Vagina (tissue), 2 donors: ENCODE measurements at regions not wholly inside any gene's neighbourhood (a gene's known extent, or its start where the extent isn't known, plus 50 kb on each side); places are given as distances from the start of the nearest gene placed in this dataset.

ENCODE experiments used
- POLR2A ChIP-seq, 2 donors: fragments of 450-650 bp; IDR thresholded peaks; one replicate each; pipeline ENCODE4 v1.6.1; 2017; ENCODE audit warnings: antibody characterized with exemption in 2 of 2, mild to moderate bottlenecking in 2 of 2, moderate library complexity in 2 of 2
- TF ChIP-seq, protein P1 (sequence below), 3 experiments: fragments of 450-650 bp in 2 of 3; fragments of 200-600 bp in 1 of 3; sonication (generic) in 1 of 3; IDR thresholded peaks; one replicate each; pipeline ENCODE4 v1.5.1; 2017 to 2019; ENCODE audit warnings: antibody characterized with exemption in 3 of 3, mild to moderate bottlenecking in 2 of 3, moderate library complexity in 2 of 3

DNA sequence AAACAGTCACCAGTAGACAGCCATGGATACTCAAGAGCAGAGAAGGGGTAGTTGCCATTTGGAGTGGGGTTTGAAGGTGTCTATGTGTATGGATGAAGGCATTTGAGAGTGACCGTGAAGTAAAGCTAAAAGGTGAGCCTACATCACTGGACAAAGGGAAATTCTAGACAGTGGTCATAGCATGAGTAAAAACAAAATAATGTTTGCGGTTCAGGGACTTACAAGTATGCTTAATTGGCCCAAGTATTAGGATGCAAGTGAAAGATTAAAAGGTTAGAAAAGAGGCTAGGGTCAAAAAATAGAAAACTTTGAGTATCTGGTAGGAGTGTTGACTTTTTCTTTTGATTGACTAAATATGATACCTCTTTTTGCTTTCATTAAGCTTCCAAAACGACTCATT, 238.1 kb upstream of the SLC8A1 start:
- no peak for TF ChIP-seq POLR2A (IDR thresholded peaks at IDR 0.05)
- TF ChIP-seq, protein P1, sequence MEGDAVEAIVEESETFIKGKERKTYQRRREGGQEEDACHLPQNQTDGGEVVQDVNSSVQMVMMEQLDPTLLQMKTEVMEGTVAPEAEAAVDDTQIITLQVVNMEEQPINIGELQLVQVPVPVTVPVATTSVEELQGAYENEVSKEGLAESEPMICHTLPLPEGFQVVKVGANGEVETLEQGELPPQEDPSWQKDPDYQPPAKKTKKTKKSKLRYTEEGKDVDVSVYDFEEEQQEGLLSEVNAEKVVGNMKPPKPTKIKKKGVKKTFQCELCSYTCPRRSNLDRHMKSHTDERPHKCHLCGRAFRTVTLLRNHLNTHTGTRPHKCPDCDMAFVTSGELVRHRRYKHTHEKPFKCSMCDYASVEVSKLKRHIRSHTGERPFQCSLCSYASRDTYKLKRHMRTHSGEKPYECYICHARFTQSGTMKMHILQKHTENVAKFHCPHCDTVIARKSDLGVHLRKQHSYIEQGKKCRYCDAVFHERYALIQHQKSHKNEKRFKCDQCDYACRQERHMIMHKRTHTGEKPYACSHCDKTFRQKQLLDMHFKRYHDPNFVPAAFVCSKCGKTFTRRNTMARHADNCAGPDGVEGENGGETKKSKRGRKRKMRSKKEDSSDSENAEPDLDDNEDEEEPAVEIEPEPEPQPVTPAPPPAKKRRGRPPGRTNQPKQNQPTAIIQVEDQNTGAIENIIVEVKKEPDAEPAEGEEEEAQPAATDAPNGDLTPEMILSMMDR (IDR thresholded peaks at IDR 0.05), result no peak
